HCT116 (cell line): ENCODE measurements at regions not wholly inside any gene's neighbourhood (a gene's known extent, or its start where the extent isn't known, plus 50 kb on each side); places are given as distances from the start of the nearest gene placed in this dataset.

Experiments used
- ATAC-seq: fragments of 200-7000 bp; cut with Tn5 transposase; 2 replicates; pipeline ENCODE4 v1.9.1; 2020; ENCODE audit warnings: mild to moderate bottlenecking, moderate library complexity
- BruUV-seq: library from RNA; stranded (reverse); fragments of 400-500 nt; replicated peaks from 2 replicates; lab custom pipeline; 2021; lab: Mats Ljungman, UMichigan
- CTCF ChIA-PET: fragments of 300-600 bp; sonication (Branson Sonifier 250); formaldehyde crosslinking; loops from one replicate; lab custom pipeline; 2021; ENCODE audit warnings: antibody characterized with exemption; lab: Charles Lee
- POLR2A ChIA-PET: fragments of 300-600, 350-600 bp; sonication (Branson Sonifier 250); formaldehyde crosslinking; loops from one replicate; lab custom pipeline; 2021; ENCODE audit warnings: antibody characterized with exemption; lab: Charles Lee
- RAD21 ChIA-PET, 2 experiments: fragments of 300-600 bp; sonication (Branson Sonifier 250); formaldehyde crosslinking; loops; one replicate each; lab custom pipeline; 2023; ENCODE audit warnings: low total read pairs in 2 of 2; ENCODE audit not compliant: uncharacterized antibody in 2 of 2, unreplicated experiment in 2 of 2, low non-redundant PET in 1 of 2; lab: Charles Lee
- DNase-seq: peaks from one replicate; pipeline ENCODE4 v3.0.0-alpha.2; 2010; ENCODE audit warnings: low read depth, low spot score
- H2AFZ ChIP-seq: fragments of 200-600 bp; shearing (Covaris generic), sonication (generic); 2 replicates; pipeline ENCODE4 v1.6.1; 2017; ENCODE audit warnings: low read depth, mixed run types, mixed read lengths, antibody characterized with exemption, low read length; ENCODE audit not compliant: poor library complexity, severe bottlenecking
- H3K27ac ChIP-seq: 2 replicates; pipeline ENCODE4 v1.5.1; 2012; ENCODE audit warnings: low read depth, low read length
- H3K27me3 ChIP-seq: fragments of 200-600 bp; sonication (generic); 2 replicates; pipeline ENCODE4 v1.6.1; 2016; ENCODE audit warnings: mixed run types, low read length, mixed read lengths; ENCODE audit not compliant: insufficient read depth
- H3K36me3 ChIP-seq, 2 experiments: fragments of 200-500 bp in 1 of 2; fragments of 200-600 bp in 1 of 2; sonication (Bioruptor generic) in 1 of 2; sonication (generic) in 1 of 2; 2 replicates each; pipeline versions ENCODE4 v1.5.1 to v1.6.1; 2014 to 2016; ENCODE audit warnings: low read length in 2 of 2, inconsistent platforms in 1 of 2, mixed read lengths in 1 of 2, mixed run types in 1 of 2; ENCODE audit not compliant: insufficient read depth in 2 of 2, control insufficient read depth in 1 of 2
- H3K4me1 ChIP-seq, 2 experiments: fragments of 200-600 bp in 1 of 2; sonication (generic) in 1 of 2; 2 replicates each; pipeline versions ENCODE4 v1.5.1 to v1.6.1; 2012 to 2017; ENCODE audit warnings: low read length in 2 of 2, inconsistent platforms in 1 of 2, mild to moderate bottlenecking in 1 of 2, mixed read lengths in 1 of 2, mixed run types in 1 of 2, moderate library complexity in 1 of 2; ENCODE audit not compliant: insufficient read depth in 2 of 2, control insufficient read depth in 1 of 2
- H3K4me2 ChIP-seq: fragments of 200-600 bp; sonication (generic); 2 replicates; pipeline ENCODE4 v1.6.1; 2017; ENCODE audit warnings: mixed run types, low read length, mixed read lengths
- H3K4me3 ChIP-seq, 2 experiments: fragments of 200-600 bp in 1 of 2; sonication (generic) in 1 of 2; replicated peaks in 1 of 2; 2 replicates each; pipeline ENCODE4 v1.5.1; 2011 to 2016; ENCODE audit warnings: low read length in 2 of 2, control low read depth in 1 of 2, low read depth in 1 of 2, mild to moderate bottlenecking in 1 of 2, mixed read lengths in 1 of 2, mixed run types in 1 of 2
- H3K79me2 ChIP-seq: fragments of 200-600 bp; sonication (generic); 2 replicates; pipeline ENCODE4 v1.6.1; 2017; ENCODE audit warnings: mild to moderate bottlenecking, mixed run types, low read length, moderate library complexity, mixed read lengths; ENCODE audit not compliant: insufficient read depth
- H3K9ac ChIP-seq: fragments of 200-600 bp; sonication (generic); 2 replicates; pipeline ENCODE4 v1.6.1; 2016; ENCODE audit warnings: low read length, mixed read lengths
- H3K9me2 ChIP-seq: fragments of 200-600 bp; sonication (generic), shearing (Covaris generic); 2 replicates; pipeline ENCODE4 v1.6.1; 2017; ENCODE audit warnings: mixed run types, mild to moderate bottlenecking, moderate library complexity; ENCODE audit not compliant: insufficient read depth
- H3K9me3 ChIP-seq, 2 experiments: fragments of 200-500 bp in 1 of 2; fragments of 200-600 bp in 1 of 2; sonication (Bioruptor generic) in 1 of 2; sonication (generic) in 1 of 2; 2 replicates each; pipeline ENCODE4 v1.6.1; 2014 to 2017; ENCODE audit warnings: low read length in 2 of 2, mixed read lengths in 2 of 2, inconsistent platforms in 1 of 2, low read depth in 1 of 2, mild to moderate bottlenecking in 1 of 2, mixed run types in 1 of 2, moderate library complexity in 1 of 2; ENCODE audit not compliant: control insufficient read depth in 1 of 2, insufficient read depth in 1 of 2
- H4K20me1 ChIP-seq: fragments of 200-600 bp; sonication (generic), shearing (Covaris generic); 2 replicates; pipeline ENCODE4 v1.6.1; 2017; ENCODE audit warnings: mixed run types, mild to moderate bottlenecking, moderate library complexity; ENCODE audit not compliant: insufficient read depth
- CBX3 ChIP-seq: IDR thresholded peaks from 2 replicates; pipeline ENCODE4 v1.6.1; 2012; ENCODE audit warnings: low read depth
- CTCF ChIP-seq, 3 experiments: fragments of 200-600 bp in 1 of 3; sonication (generic) in 1 of 3; IDR thresholded peaks in 2 of 3; conservative IDR thresholded peaks in 1 of 3; 2 replicates each; pipeline ENCODE4 v1.5.1; 2012 to 2017; ENCODE audit warnings: low read depth in 2 of 3, low read length in 2 of 3, antibody characterized with exemption in 1 of 3, borderline replicate concordance in 1 of 3, control low read depth in 1 of 3, mild to moderate bottlenecking in 1 of 3, mixed read lengths in 1 of 3, mixed run types in 1 of 3, moderate library complexity in 1 of 3; ENCODE audit not compliant: insufficient read depth in 1 of 3
- EGR1 ChIP-seq: IDR thresholded peaks from 2 replicates; pipeline ENCODE4 v1.6.1; 2012; ENCODE audit warnings: low read depth
- ELF1 ChIP-seq: IDR thresholded peaks from 2 replicates; pipeline ENCODE4 v1.6.1; 2012; ENCODE audit warnings: low read depth, borderline replicate concordance
- FOSL1 ChIP-seq: IDR thresholded peaks from 2 replicates; pipeline ENCODE4 v1.6.1; 2012; ENCODE audit warnings: low read depth
- JUND ChIP-seq: IDR thresholded peaks from 2 replicates; pipeline ENCODE4 v1.6.1; 2012
- POLR2A ChIP-seq: IDR thresholded peaks from 2 replicates; pipeline ENCODE4 v1.7.0; 2011; ENCODE audit warnings: borderline replicate concordance; ENCODE audit not compliant: insufficient read depth, insufficient read length; ENCODE audit errors: extremely low read depth
- RAD21 ChIP-seq: IDR thresholded peaks from 2 replicates; pipeline ENCODE4 v1.6.1; 2012; ENCODE audit warnings: low read depth, mild to moderate bottlenecking
- SIN3A ChIP-seq: IDR thresholded peaks from 2 replicates; pipeline ENCODE4 v1.6.1; 2012; ENCODE audit warnings: low read depth
- SP1 ChIP-seq: IDR thresholded peaks from 2 replicates; pipeline ENCODE4 v1.6.1; 2012; ENCODE audit warnings: low read depth
- TCF7L2 ChIP-seq: IDR thresholded peaks from 2 replicates; pipeline ENCODE4 v1.7.0; 2011; ENCODE audit warnings: borderline replicate concordance, inconsistent platforms; ENCODE audit not compliant: insufficient read depth, insufficient read length; ENCODE audit errors: extremely low read depth
- ZFX ChIP-seq: fragments of 450-650 bp; IDR thresholded peaks from 2 replicates; pipeline ENCODE4 v1.6.1; 2017
- ZNF274 ChIP-seq: fragments of 200-500 bp; sonication (Bioruptor generic); IDR thresholded peaks from 2 replicates; pipeline ENCODE4 v1.6.1; 2014; ENCODE audit warnings: mild to moderate bottlenecking, low read depth, low read length, inconsistent platforms
- intact Hi-C: fragments of 100-400 bp; cut with micrococcal nuclease; formaldehyde crosslinking; loops from 2 replicates; pipeline ENCODE4 v1.10.0; 2022
- TF ChIP-seq, protein P1 (sequence below): IDR thresholded peaks from 2 replicates; pipeline ENCODE4 v1.6.1; 2012
- TF ChIP-seq, protein P2 (sequence below): IDR thresholded peaks from 2 replicates; pipeline ENCODE4 v1.6.1; 2012; ENCODE audit warnings: low read depth

DNA sequence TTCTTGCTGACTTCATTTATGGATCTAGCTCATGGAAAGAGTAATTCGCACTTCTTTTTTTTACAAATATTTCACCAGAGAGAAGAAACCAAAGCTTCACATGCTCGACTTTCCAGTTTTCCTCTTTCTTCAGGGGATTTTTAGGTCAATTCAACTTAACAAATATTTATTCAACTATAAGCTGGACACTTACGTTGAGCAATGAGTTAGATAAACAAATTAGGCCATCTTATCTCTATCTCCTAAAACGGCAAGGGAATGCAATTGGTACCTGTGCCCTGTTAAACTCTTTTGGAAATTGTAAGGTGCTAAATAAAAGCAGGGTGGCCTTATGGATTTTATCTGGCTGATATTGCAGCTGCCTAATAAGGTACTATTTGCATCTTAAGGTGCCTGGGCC, 145.1 kb upstream of the RAI14 start:
- Histone ChIP-seq H3K4me2 (no peak overlapping the region), H4K20me1 (no peaks in the 10 kb centered on the region), H3K4me1 (no peaks in the 10 kb centered on the region), H2AFZ (no peak overlapping the region), H3K9me3 (no peaks in the 10 kb centered on the region), H3K9me2 (no peaks in the 10 kb centered on the region), H3K9ac (no peak overlapping the region), H3K27ac (no peak overlapping the region), H3K27me3 (no peaks in the 10 kb centered on the region), H3K4me3 (no peak overlapping the region), H3K79me2 (no peaks in the 10 kb centered on the region), H3K36me3 (no peaks in the 10 kb centered on the region)
- POLR2A ChIA-PET, result no interaction called here
- BruUV-seq, result no TSS peak
- RAD21 ChIA-PET, result no interaction called here
- no peak for DNase-seq
- no peak for ATAC-seq
- intact Hi-C loops, result no loop called here
- CTCF ChIA-PET, result no interaction called here
- no peak for TF ChIP-seq ZFX
- no peak for TF ChIP-seq ELF1
- no peak for TF ChIP-seq ZNF274
- no peak for TF ChIP-seq TCF7L2
- TF ChIP-seq SP1, result no peak
- no peak for TF ChIP-seq CBX3
- TF ChIP-seq JUND, result no peak
- no peak for TF ChIP-seq SIN3A
- TF ChIP-seq, protein P1, sequence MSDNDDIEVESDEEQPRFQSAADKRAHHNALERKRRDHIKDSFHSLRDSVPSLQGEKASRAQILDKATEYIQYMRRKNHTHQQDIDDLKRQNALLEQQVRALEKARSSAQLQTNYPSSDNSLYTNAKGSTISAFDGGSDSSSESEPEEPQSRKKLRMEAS, result no peak
- no peak for TF ChIP-seq CTCF (IDR thresholded peaks at IDR 0.05 in 2 of 3, conservative IDR thresholded peaks at IDR 0.05 in 1 of 3; ENCODE audit: borderline replicate concordance in 1 of 3, insufficient read depth in 1 of 3, low read depth in 2 of 3, low read length in 2 of 3)

- intact Hi-C loops, result no loop called here
- Histone ChIP-seq H3K36me3 (no peaks in the 10 kb centered on the region), H3K27ac (no peak overlapping the region), H3K9me3 (no peaks in the 10 kb centered on the region), H4K20me1 (no peaks in the 10 kb centered on the region), H3K4me2 (no peak overlapping the region), H3K4me1 (no peaks in the 10 kb centered on the region), H3K4me3 (no peak overlapping the region), H3K9ac (no peak overlapping the region), H2AFZ (no peak overlapping the region), H3K27me3 (no peaks in the 10 kb centered on the region), H3K9me2 (no peaks in the 10 kb centered on the region), H3K79me2 (no peaks in the 10 kb centered on the region)
- DNase-seq (no peak), ATAC-seq (no peak)
- ChIA-PET CTCF (no interaction called here), RAD21 (no interaction called here), POLR2A (no interaction called here)
- no TSS peak for BruUV-seq
- TF ChIP-seq SP1 (no peak), EGR1 (no peak), CTCF (IDR thresholded peaks at IDR 0.05 in 2 of 3, conservative IDR thresholded peaks at IDR 0.05 in 1 of 3; ENCODE audit: borderline replicate concordance in 1 of 3, insufficient read depth in 1 of 3, low read depth in 2 of 3, low read length in 2 of 3) (no peak), POLR2A (no peak), ZFX (no peak), RAD21 (no peak), FOSL1 (no peak)
- TF ChIP-seq, protein P2, sequence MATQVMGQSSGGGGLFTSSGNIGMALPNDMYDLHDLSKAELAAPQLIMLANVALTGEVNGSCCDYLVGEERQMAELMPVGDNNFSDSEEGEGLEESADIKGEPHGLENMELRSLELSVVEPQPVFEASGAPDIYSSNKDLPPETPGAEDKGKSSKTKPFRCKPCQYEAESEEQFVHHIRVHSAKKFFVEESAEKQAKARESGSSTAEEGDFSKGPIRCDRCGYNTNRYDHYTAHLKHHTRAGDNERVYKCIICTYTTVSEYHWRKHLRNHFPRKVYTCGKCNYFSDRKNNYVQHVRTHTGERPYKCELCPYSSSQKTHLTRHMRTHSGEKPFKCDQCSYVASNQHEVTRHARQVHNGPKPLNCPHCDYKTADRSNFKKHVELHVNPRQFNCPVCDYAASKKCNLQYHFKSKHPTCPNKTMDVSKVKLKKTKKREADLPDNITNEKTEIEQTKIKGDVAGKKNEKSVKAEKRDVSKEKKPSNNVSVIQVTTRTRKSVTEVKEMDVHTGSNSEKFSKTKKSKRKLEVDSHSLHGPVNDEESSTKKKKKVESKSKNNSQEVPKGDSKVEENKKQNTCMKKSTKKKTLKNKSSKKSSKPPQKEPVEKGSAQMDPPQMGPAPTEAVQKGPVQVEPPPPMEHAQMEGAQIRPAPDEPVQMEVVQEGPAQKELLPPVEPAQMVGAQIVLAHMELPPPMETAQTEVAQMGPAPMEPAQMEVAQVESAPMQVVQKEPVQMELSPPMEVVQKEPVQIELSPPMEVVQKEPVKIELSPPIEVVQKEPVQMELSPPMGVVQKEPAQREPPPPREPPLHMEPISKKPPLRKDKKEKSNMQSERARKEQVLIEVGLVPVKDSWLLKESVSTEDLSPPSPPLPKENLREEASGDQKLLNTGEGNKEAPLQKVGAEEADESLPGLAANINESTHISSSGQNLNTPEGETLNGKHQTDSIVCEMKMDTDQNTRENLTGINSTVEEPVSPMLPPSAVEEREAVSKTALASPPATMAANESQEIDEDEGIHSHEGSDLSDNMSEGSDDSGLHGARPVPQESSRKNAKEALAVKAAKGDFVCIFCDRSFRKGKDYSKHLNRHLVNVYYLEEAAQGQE, result no peak
These were observed 144.6 kb upstream of the RAI14 start for GRCh38 chr5:34511481-34511880.
